Nephron (organoid): ENCODE measurements at regions not wholly inside any gene's neighbourhood (a gene's known extent, or its start where the extent isn't known, plus 50 kb on each side); places are given as distances from the start of the nearest gene placed in this dataset.

Experiments used
- H3K27ac Mint-ChIP-seq, 3 experiments: 2 replicates each; pipeline ENCODE4 v1.8.0; 2020; ENCODE audit warnings: mixed read lengths in 3 of 3, mild to moderate bottlenecking in 2 of 3, moderate library complexity in 1 of 3
- H3K27me3 Mint-ChIP-seq: 2 replicates; pipeline ENCODE4 v1.8.0; 2021; ENCODE audit warnings: low read depth, mild to moderate bottlenecking, moderate library complexity, mixed read lengths
- H3K36me3 Mint-ChIP-seq: 2 replicates; pipeline ENCODE4 v1.8.0; 2020; ENCODE audit warnings: low read depth, mixed read lengths
- H3K4me1 Mint-ChIP-seq: 2 replicates; pipeline ENCODE4 v1.8.0; 2020; ENCODE audit warnings: mixed read lengths
- H3K4me3 Mint-ChIP-seq, 3 experiments: 2 replicates each; pipeline ENCODE4 v1.8.0; 2020; ENCODE audit warnings: mild to moderate bottlenecking in 3 of 3, mixed read lengths in 3 of 3, moderate library complexity in 2 of 3
- H3K9me3 Mint-ChIP-seq: 2 replicates; pipeline ENCODE4 v1.8.0; 2020; ENCODE audit warnings: mixed read lengths
- TF ChIP-seq, protein P1 (sequence below), 3 experiments: fragments of 200-600 bp; sonication (generic); IDR thresholded peaks; one replicate each; pipeline ENCODE4 v1.5.0; 2021; ENCODE audit warnings: antibody characterized with exemption in 3 of 3; ENCODE audit not compliant: unreplicated experiment in 3 of 3

DNA sequence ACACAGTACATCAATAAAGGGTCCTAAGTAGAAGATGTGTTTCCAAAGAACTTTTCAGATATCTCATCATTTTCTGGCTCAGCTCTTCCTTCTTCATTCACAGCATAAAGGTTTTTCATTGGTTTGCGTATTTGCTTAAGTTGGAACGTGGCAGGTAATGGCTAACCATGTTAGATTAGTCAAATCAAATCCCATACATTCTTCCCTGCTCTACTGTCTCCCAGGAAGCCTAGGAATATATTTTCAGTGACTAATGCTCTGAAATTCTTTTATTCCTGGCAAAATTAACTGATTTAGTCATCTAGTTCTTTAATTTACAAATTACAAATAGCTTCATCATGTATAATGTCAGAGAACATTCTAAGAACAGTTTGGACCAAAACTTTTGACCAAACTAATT lies 99.6 kb upstream of the TMEM161B start:
- Mint-ChIP-seq H3K4me3 (no peak overlapping the region), H3K27me3 (no peaks in the 10 kb centered on the region), H3K36me3 (no peaks in the 10 kb centered on the region), H3K27ac (no peak overlapping the region), H3K4me1 (no peaks in the 10 kb centered on the region), H3K9me3 (no peaks in the 10 kb centered on the region)
- TF ChIP-seq, protein P1, sequence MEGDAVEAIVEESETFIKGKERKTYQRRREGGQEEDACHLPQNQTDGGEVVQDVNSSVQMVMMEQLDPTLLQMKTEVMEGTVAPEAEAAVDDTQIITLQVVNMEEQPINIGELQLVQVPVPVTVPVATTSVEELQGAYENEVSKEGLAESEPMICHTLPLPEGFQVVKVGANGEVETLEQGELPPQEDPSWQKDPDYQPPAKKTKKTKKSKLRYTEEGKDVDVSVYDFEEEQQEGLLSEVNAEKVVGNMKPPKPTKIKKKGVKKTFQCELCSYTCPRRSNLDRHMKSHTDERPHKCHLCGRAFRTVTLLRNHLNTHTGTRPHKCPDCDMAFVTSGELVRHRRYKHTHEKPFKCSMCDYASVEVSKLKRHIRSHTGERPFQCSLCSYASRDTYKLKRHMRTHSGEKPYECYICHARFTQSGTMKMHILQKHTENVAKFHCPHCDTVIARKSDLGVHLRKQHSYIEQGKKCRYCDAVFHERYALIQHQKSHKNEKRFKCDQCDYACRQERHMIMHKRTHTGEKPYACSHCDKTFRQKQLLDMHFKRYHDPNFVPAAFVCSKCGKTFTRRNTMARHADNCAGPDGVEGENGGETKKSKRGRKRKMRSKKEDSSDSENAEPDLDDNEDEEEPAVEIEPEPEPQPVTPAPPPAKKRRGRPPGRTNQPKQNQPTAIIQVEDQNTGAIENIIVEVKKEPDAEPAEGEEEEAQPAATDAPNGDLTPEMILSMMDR (IDR thresholded peaks at IDR 0.05; ENCODE audit: unreplicated experiment in 3 of 3): no peak

DNA sequence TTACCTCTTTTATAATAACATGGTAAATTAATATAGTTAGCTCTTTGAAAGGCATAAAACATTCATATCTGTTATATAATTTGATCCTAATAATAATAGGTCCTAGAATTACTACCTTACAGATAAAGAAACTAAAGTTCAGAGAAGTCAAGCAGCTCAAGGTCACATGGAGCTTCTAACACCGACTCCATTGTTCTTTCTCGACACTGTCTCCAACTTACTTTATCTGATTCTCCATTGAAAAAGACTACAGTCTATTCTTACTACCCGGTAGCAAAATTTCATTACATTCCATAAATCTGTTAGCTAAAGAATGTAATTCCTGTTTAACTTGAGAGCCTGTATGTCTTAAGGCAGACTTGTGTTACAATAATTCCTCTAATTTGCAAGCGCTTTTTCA lies 96.3 kb upstream of the TMEM161B start:
- TF ChIP-seq, protein P1 (IDR thresholded peaks at IDR 0.05; ENCODE audit: unreplicated experiment in 3 of 3): no peak
- Mint-ChIP-seq H3K4me1 (no peaks in the 10 kb centered on the region), H3K27ac (no peak overlapping the region), H3K36me3 (no peaks in the 10 kb centered on the region), H3K9me3 (no peaks in the 10 kb centered on the region), H3K4me3 (no peak overlapping the region), H3K27me3 (no peaks in the 10 kb centered on the region)

DNA sequence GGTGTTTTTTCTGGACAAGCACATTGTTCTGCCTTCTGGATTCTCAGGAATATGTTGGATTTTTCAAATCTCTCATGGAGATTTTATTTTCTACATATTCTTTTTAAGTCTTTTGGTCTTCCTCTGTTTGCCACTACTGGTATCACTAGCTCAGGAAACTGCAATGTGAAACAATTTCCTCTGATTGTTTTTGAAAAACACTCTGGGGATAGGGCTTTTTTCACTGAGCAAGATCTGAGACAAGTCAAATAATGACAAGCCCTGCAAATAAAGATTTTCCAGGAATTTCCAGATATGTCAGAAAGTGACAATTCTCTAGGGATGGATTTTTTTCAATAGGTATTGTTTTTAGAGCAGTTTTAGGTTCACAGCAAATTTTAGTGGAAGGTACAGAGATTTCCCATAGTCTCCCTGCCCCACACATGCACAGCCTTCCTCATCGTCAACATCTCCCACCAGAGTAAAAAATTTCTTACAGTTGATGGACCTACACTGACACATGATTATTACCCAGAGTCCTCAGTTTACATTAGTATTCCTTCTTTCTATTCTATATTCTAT lies 86.9 kb upstream of the TMEM161B start:
- H3K9me3 Mint-ChIP-seq: peaks cover 3% of the 10 kb centered on the region
- H3K4me3 Mint-ChIP-seq: no peak overlapping the region
- no peak overlapping the region for H3K27ac Mint-ChIP-seq
- TF ChIP-seq, protein P1 (IDR thresholded peaks at IDR 0.05; ENCODE audit: unreplicated experiment in 3 of 3): no peak
- H3K4me1 Mint-ChIP-seq: no peaks in the 10 kb centered on the region
- H3K36me3 Mint-ChIP-seq: no peaks in the 10 kb centered on the region
- no peaks in the 10 kb centered on the region for H3K27me3 Mint-ChIP-seq

DNA sequence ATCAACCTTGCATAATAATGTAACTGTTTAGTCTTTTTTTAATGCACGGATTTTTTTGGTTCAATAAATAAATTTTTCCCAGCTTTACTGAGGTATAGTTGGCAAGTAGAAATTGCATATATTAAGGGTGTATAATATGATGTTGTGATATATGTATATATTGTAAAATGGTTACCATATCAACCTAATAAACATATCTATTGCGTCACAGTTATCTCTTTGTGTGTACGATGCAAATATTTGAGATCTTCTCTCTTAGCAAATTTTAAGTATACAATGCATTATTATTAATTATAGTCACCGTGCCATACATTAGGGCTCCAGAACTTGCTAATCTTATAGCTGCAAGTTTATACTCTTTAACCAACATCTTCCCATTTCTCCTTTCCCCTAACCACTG lies 57.2 kb upstream of the TMEM161B start:
- H3K4me1 Mint-ChIP-seq: no peaks in the 10 kb centered on the region
- no peaks in the 10 kb centered on the region for H3K9me3 Mint-ChIP-seq
- no peaks in the 10 kb centered on the region for H3K36me3 Mint-ChIP-seq
- TF ChIP-seq, protein P1 (IDR thresholded peaks at IDR 0.05; ENCODE audit: unreplicated experiment in 3 of 3): no peak
- H3K27ac Mint-ChIP-seq: no peak overlapping the region
- H3K4me3 Mint-ChIP-seq: no peak overlapping the region
- H3K27me3 Mint-ChIP-seq: no peaks in the 10 kb centered on the region

DNA sequence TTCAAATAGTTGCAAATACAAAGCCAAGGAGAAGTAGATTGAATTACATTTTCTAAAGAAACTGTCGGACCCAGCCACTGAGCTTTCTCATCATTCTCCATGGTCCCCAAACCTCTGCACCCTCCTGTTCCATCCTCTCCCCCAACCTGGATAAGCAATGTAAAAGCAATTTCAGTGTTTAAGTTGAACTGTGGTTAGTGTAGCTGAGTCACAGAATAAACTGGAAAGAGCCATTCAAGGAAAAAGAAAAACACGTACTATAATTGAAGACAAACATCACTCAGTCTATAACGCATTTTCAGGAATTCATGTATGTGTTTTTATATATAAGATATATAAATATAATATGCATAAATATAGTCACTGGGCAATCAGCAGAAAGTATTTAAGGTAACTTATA lies 54.1 kb upstream of the TMEM161B start:
- Mint-ChIP-seq H3K36me3 (no peaks in the 10 kb centered on the region), H3K27me3 (no peaks in the 10 kb centered on the region), H3K9me3 (no peaks in the 10 kb centered on the region), H3K4me1 (no peaks in the 10 kb centered on the region), H3K4me3 (no peak overlapping the region), H3K27ac (no peak overlapping the region)
- TF ChIP-seq, protein P1 (IDR thresholded peaks at IDR 0.05; ENCODE audit: unreplicated experiment in 3 of 3): no peak
